Astrocyte (in vitro differentiated cells and primary cell): ENCODE measurements at regions not wholly inside any gene's neighbourhood (a gene's known extent, or its start where the extent isn't known, plus 50 kb on each side); places are given as distances from the start of the nearest gene placed in this dataset.

Source experiments
- EZH2 ChIP-seq: IDR thresholded peaks from 2 replicates; pipeline ENCODE4 v1.6.1; 2012; ENCODE audit warnings: mild to moderate bottlenecking, low read length, inconsistent platforms; ENCODE audit not compliant: insufficient read depth
- TF ChIP-seq, protein P1 (sequence below): IDR thresholded peaks from 2 replicates; pipeline ENCODE4 v1.5.1; 2011; ENCODE audit warnings: low read depth, mild to moderate bottlenecking, inconsistent platforms, low read length, moderate library complexity; ENCODE audit not compliant: insufficient read depth

DNA sequence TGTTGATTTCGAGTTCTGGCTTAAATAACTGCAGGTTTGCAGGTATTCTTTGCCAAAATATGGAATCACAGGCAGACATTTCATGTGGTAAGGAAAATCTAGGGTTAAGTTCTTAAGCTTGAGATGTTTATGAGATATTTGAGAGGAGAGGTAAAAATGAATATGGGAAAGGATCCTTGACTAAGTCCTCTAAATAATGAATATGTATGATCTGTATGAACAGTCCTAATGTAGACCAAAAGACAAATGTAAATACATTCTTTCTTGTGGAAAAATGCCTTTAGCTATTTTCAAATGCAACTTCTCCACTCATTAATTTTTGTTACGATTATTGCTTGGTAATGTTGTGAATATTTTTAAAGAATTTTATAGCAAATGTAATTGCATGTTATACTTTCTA lies 1632.6 kb downstream of the SUCLG1 start:
- no peak for TF ChIP-seq EZH2
- TF ChIP-seq, protein P1, sequence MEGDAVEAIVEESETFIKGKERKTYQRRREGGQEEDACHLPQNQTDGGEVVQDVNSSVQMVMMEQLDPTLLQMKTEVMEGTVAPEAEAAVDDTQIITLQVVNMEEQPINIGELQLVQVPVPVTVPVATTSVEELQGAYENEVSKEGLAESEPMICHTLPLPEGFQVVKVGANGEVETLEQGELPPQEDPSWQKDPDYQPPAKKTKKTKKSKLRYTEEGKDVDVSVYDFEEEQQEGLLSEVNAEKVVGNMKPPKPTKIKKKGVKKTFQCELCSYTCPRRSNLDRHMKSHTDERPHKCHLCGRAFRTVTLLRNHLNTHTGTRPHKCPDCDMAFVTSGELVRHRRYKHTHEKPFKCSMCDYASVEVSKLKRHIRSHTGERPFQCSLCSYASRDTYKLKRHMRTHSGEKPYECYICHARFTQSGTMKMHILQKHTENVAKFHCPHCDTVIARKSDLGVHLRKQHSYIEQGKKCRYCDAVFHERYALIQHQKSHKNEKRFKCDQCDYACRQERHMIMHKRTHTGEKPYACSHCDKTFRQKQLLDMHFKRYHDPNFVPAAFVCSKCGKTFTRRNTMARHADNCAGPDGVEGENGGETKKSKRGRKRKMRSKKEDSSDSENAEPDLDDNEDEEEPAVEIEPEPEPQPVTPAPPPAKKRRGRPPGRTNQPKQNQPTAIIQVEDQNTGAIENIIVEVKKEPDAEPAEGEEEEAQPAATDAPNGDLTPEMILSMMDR: no peak
